B cell (primary cell): ENCODE measurements at regions not wholly inside any gene's neighbourhood (a gene's known extent, or its start where the extent isn't known, plus 50 kb on each side); places are given as distances from the start of the nearest gene placed in this dataset.

Experiments used
- ATAC-seq: fragments of 200-7000 bp; cut with Tn5 transposase; one replicate; pipeline ENCODE4 v1.10.0; 2021; ENCODE audit warnings: low read depth, mild to moderate bottlenecking, moderate number of reproducible peaks, moderate library complexity
- CTCF ChIA-PET: fragments of 350-600 bp; sonication (Branson Sonifier 250); formaldehyde crosslinking; loops from one replicate; lab custom pipeline; 2021; ENCODE audit warnings: antibody characterized with exemption, inconsistent platforms; lab: Charles Lee
- POLR2A ChIA-PET: fragments of 350-600 bp; sonication (Branson Sonifier 250); formaldehyde crosslinking; loops from one replicate; lab custom pipeline; 2021; ENCODE audit warnings: antibody characterized with exemption; lab: Charles Lee
- DNase-seq: peaks from one replicate; pipeline ENCODE4 v3.0.0; 2013
- H2AFZ ChIP-seq: 2 replicates; pipeline ENCODE4 v1.6.1; 2012; ENCODE audit warnings: mild to moderate bottlenecking, low read depth, low read length; ENCODE audit not compliant: insufficient read depth, poor library complexity, severe bottlenecking
- H3K27ac ChIP-seq, 2 donors: 1 replicate in 1 of 2; 2 replicates in 1 of 2; pipeline ENCODE4 v1.5.1; 2012 to 2013; ENCODE audit warnings: low read length in 2 of 2, mild to moderate bottlenecking in 2 of 2, moderate library complexity in 1 of 2
- H3K27me3 ChIP-seq, 4 experiments: fragments of 200-600 bp in 1 of 4; sonication (generic) in 1 of 4; replicated peaks in 1 of 4; 1 replicate in 2 of 4; 2 replicates in 2 of 4; pipeline versions ENCODE4 v1.6.1 to v1.7.0; 2013 to 2016; ENCODE audit warnings: low read length in 3 of 4, mild to moderate bottlenecking in 2 of 4, mixed read lengths in 1 of 4, moderate library complexity in 1 of 4; ENCODE audit not compliant: insufficient read depth in 4 of 4, control insufficient read depth in 3 of 4; ENCODE audit errors: control extremely low read depth in 1 of 4
- H3K36me3 ChIP-seq, 2 experiments: replicated peaks in 1 of 2; 1 replicate in 1 of 2; 2 replicates in 1 of 2; pipeline versions ENCODE4 v1.6.1 to v1.7.1; 2013; ENCODE audit warnings: low read length in 1 of 2; ENCODE audit not compliant: insufficient read depth in 2 of 2, control insufficient read depth in 1 of 2; ENCODE audit errors: control extremely low read depth in 1 of 2, extremely low read depth in 1 of 2
- H3K4me1 ChIP-seq, 2 donors: fragments of 200-600 bp in 1 of 2; sonication (generic) in 1 of 2; 1 replicate in 1 of 2; 2 replicates in 1 of 2; pipeline versions ENCODE4 v1.5.1 to v1.6.1; 2013 to 2017; ENCODE audit warnings: low read length in 2 of 2; ENCODE audit not compliant: control insufficient read depth in 2 of 2, insufficient read depth in 2 of 2
- H3K4me2 ChIP-seq: replicated peaks from 2 replicates; pipeline ENCODE3; 2012; ENCODE audit warnings: mild to moderate bottlenecking, low read depth, low read length; ENCODE audit not compliant: poor library complexity, severe bottlenecking
- H3K4me3 ChIP-seq, 5 experiments: fragments of 200-600 bp in 1 of 5; sonication (generic) in 1 of 5; 1 replicate in 3 of 5; 2 replicates in 2 of 5; pipeline versions ENCODE4 v1.5.1 to v1.7.0; 2011 to 2016; ENCODE audit warnings: low read length in 4 of 5, mild to moderate bottlenecking in 4 of 5, low read depth in 2 of 5, control low read depth in 1 of 5, moderate library complexity in 1 of 5; ENCODE audit not compliant: insufficient read depth in 1 of 5; ENCODE audit errors: control extremely low read depth in 1 of 5, extremely low read depth in 1 of 5
- H3K79me2 ChIP-seq: fragments of 200-600 bp; sonication (generic); one replicate; pipeline ENCODE4 v1.6.0; 2016; ENCODE audit warnings: low read length; ENCODE audit not compliant: control insufficient read depth, insufficient read depth
- H3K9ac ChIP-seq: fragments of 200-600 bp; sonication (generic); 2 replicates; pipeline ENCODE4 v1.6.1; 2017; ENCODE audit warnings: mild to moderate bottlenecking, low read length, moderate library complexity
- H3K9me3 ChIP-seq, 3 donors: one replicate each; pipeline versions ENCODE4 v1.6.1 to v1.7.1; 2013; ENCODE audit warnings: low read length in 2 of 3; ENCODE audit not compliant: control insufficient read depth in 2 of 3, insufficient read depth in 1 of 3; ENCODE audit errors: control extremely low read depth in 1 of 3
- H4K20me1 ChIP-seq: 2 replicates; pipeline ENCODE4 v1.6.0; 2012; ENCODE audit warnings: mild to moderate bottlenecking, low read length; ENCODE audit not compliant: insufficient read depth, control insufficient read depth, poor library complexity, severe bottlenecking
- H3K27ac Mint-ChIP-seq: one replicate; pipeline ENCODE4 v1.8.0; 2021; ENCODE audit warnings: mixed read lengths
- H3K27me3 Mint-ChIP-seq: one replicate; pipeline ENCODE4 v1.8.0; 2021; ENCODE audit warnings: mixed read lengths
- H3K4me1 Mint-ChIP-seq: one replicate; pipeline ENCODE4 v1.8.0; 2021; ENCODE audit warnings: mixed read lengths
- H3K4me3 Mint-ChIP-seq: one replicate; pipeline ENCODE4 v1.8.0; 2021; ENCODE audit warnings: mixed read lengths
- H3K9me3 Mint-ChIP-seq: one replicate; pipeline ENCODE4 v1.8.0; 2022; ENCODE audit warnings: mixed read lengths; ENCODE audit not compliant: insufficient read depth
- CTCF ChIP-seq: fragments of 200-600 bp; IDR thresholded peaks from one replicate; pipeline ENCODE4 v1.8.0; 2022; ENCODE audit warnings: antibody characterized with exemption, mild to moderate bottlenecking
- EZH2 ChIP-seq: IDR thresholded peaks from 2 replicates; pipeline ENCODE4 v1.6.1; 2012; ENCODE audit warnings: borderline replicate concordance, low read depth, mild to moderate bottlenecking, moderate library complexity, low read length; ENCODE audit not compliant: insufficient read depth, poor library complexity, severe bottlenecking
- WGBS: methylation state at CpG from one replicate; pipeline ENCODE4 v1.1.5; 2013; ENCODE audit warnings: missing lambda C conversion rate; ENCODE audit not compliant: insufficient coverage; 5-methylcytosine and 5-hydroxymethylcytosine counted together
- intact Hi-C: fragments of 100-400 bp; cut with micrococcal nuclease; formaldehyde crosslinking; loops from one replicate; pipeline ENCODE4 v1.10.0; 2022

- TF ChIP-seq CTCF, result no peak
- no peak for TF ChIP-seq EZH2
- POLR2A ChIA-PET, result no interaction called here
- DNase-seq (no peak), ATAC-seq (no peak)
- H3K4me3 Mint-ChIP-seq, result no peak overlapping the region
- peaks cover 0 to 12% of the 10 kb centered on the region in 2 donors for H3K4me1 ChIP-seq
- no peak overlapping the region for H2AFZ ChIP-seq
- intact Hi-C loops, result no loop called here
- no peak overlapping the region for H3K27ac Mint-ChIP-seq
- H3K27me3 Mint-ChIP-seq, result no peaks in the 10 kb centered on the region
- CTCF ChIA-PET, result no interaction called here
- no peaks in the 10 kb centered on the region for H3K27me3 ChIP-seq
- no peaks in the 10 kb centered on the region for H3K9me3 Mint-ChIP-seq
- WGBS, result 100% methylated on average over 1 of the region's 3 CpGs
- peaks cover 0 to 1% (median 0%) of the 10 kb centered on the region in 3 donors for H3K9me3 ChIP-seq
- no peak overlapping the region for H3K4me3 ChIP-seq
- H3K27ac ChIP-seq, result no peak overlapping the region
- H3K36me3 ChIP-seq, result no peaks in the 10 kb centered on the region
- H3K79me2 ChIP-seq, result no peaks in the 10 kb centered on the region
- no peaks in the 10 kb centered on the region for H4K20me1 ChIP-seq
- H3K9ac ChIP-seq, result no peak overlapping the region
- no peak overlapping the region for H3K4me2 ChIP-seq
- peaks cover 6% of the 10 kb centered on the region for H3K4me1 Mint-ChIP-seq
Measured at GRCh38 chr10:43811871-43812270, 163.2 kb upstream of the ZNF32 start.

- Histone ChIP-seq H3K4me2 (no peak overlapping the region), H3K9ac (no peak overlapping the region), H3K27me3 (no peaks in the 10 kb centered on the region), H3K79me2 (no peaks in the 10 kb centered on the region), H3K36me3 (no peaks in the 10 kb centered on the region), H2AFZ (no peak overlapping the region), H4K20me1 (no peaks in the 10 kb centered on the region), H3K4me1 (peaks cover 0 to 5% of the 10 kb centered on the region in 2 donors), H3K9me3 (peaks cover 0 to 1% (median 0%) of the 10 kb centered on the region in 3 donors), H3K4me3 (no peak overlapping the region), H3K27ac (no peak overlapping the region)
- ATAC-seq (no peak), DNase-seq (no peak)
- WGBS, result 93% methylated on average over 8 of the region's 8 CpGs
- H3K4me1 Mint-ChIP-seq, result no peaks in the 10 kb centered on the region
- ChIA-PET POLR2A (no interaction called here), CTCF (no interaction called here)
- intact Hi-C loops, result no loop called here
- H3K4me3 Mint-ChIP-seq, result no peak overlapping the region
- H3K27me3 Mint-ChIP-seq, result no peaks in the 10 kb centered on the region
- H3K27ac Mint-ChIP-seq, result no peak overlapping the region
- H3K9me3 Mint-ChIP-seq, result no peaks in the 10 kb centered on the region
- no peak for TF ChIP-seq CTCF
- no peak for TF ChIP-seq EZH2
Measured at GRCh38 chr10:43809211-43809930, 160.7 kb upstream of the ZNF32 start.
